Colonic mucosa (tissue), 4 donors: ENCODE measurements at regions not wholly inside any gene's neighbourhood (a gene's known extent, or its start where the extent isn't known, plus 50 kb on each side); places are given as distances from the start of the nearest gene placed in this dataset.

Experiments
- DNase-seq: peaks from one replicate; pipeline ENCODE4 v3.0.0-alpha.2; 2020
- H3K27ac ChIP-seq: fragments of 200-600 bp; one replicate; pipeline ENCODE4 v1.8.0; 2021
- H3K27me3 ChIP-seq: fragments of 200-600 bp; one replicate; pipeline ENCODE4 v1.8.0; 2021
- H3K36me3 ChIP-seq: fragments of 200-600 bp; one replicate; pipeline ENCODE4 v1.8.0; 2021
- H3K4me1 ChIP-seq: fragments of 200-600 bp; one replicate; pipeline ENCODE4 v1.8.0; 2021; ENCODE audit warnings: mild to moderate bottlenecking
- H3K4me3 ChIP-seq: fragments of 200-600 bp; one replicate; pipeline ENCODE4 v1.8.0; 2021
- H3K9ac ChIP-seq, 2 donors: one replicate each; pipeline ENCODE4 v1.7.0; 2013; ENCODE audit warnings: control low read depth in 2 of 2, low read depth in 2 of 2, low read length in 2 of 2
- H3K9me3 ChIP-seq: fragments of 200-600 bp; one replicate; pipeline ENCODE4 v1.8.0; 2021
- intact Hi-C: fragments of 100-400 bp; cut with DNase I; formaldehyde crosslinking; loops from one replicate; pipeline ENCODE4 v1.14.1; 2022
- TF ChIP-seq, protein P1 (sequence below): fragments of 200-600 bp; IDR thresholded peaks from one replicate; pipeline ENCODE4 v1.8.0; 2022; ENCODE audit warnings: antibody characterized with exemption, mild to moderate bottlenecking
- donor health status: healthy.
- donor health status: DM: no; HTN: no; CAD: no.
- donor health status: DM: no; HTN: no; CAD: no.

DNA sequence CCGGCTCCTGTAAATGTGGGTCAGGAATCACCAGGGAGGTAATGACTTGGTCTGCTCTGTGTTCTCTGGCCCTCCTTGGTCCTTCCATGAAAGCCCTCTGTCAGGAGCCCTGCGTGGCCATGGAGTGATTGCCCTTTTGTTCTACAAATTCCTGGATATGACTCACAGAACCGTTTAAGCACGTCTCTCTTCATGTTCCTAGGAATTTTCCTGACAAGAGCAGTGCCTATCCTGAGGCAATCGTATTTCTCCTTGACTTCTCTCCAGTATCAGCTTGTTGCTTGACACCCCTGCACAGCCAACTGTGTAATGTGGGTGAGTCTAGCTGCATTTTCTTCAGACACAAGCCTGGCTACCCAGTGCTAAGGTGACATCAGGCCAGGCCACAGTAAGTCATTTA, 274.3 kb upstream of the ZNF462 start:
- TF ChIP-seq, protein P1, sequence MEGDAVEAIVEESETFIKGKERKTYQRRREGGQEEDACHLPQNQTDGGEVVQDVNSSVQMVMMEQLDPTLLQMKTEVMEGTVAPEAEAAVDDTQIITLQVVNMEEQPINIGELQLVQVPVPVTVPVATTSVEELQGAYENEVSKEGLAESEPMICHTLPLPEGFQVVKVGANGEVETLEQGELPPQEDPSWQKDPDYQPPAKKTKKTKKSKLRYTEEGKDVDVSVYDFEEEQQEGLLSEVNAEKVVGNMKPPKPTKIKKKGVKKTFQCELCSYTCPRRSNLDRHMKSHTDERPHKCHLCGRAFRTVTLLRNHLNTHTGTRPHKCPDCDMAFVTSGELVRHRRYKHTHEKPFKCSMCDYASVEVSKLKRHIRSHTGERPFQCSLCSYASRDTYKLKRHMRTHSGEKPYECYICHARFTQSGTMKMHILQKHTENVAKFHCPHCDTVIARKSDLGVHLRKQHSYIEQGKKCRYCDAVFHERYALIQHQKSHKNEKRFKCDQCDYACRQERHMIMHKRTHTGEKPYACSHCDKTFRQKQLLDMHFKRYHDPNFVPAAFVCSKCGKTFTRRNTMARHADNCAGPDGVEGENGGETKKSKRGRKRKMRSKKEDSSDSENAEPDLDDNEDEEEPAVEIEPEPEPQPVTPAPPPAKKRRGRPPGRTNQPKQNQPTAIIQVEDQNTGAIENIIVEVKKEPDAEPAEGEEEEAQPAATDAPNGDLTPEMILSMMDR, result no peak
- Histone ChIP-seq H3K9ac (no peak overlapping the region), H3K27me3 (no peaks in the 10 kb centered on the region), H3K4me3 (no peak overlapping the region), H3K36me3 (no peaks in the 10 kb centered on the region), H3K9me3 (no peaks in the 10 kb centered on the region), H3K4me1 (no peaks in the 10 kb centered on the region), H3K27ac (no peak overlapping the region)
- no peak for DNase-seq
- intact Hi-C loops, result no loop called here

DNA sequence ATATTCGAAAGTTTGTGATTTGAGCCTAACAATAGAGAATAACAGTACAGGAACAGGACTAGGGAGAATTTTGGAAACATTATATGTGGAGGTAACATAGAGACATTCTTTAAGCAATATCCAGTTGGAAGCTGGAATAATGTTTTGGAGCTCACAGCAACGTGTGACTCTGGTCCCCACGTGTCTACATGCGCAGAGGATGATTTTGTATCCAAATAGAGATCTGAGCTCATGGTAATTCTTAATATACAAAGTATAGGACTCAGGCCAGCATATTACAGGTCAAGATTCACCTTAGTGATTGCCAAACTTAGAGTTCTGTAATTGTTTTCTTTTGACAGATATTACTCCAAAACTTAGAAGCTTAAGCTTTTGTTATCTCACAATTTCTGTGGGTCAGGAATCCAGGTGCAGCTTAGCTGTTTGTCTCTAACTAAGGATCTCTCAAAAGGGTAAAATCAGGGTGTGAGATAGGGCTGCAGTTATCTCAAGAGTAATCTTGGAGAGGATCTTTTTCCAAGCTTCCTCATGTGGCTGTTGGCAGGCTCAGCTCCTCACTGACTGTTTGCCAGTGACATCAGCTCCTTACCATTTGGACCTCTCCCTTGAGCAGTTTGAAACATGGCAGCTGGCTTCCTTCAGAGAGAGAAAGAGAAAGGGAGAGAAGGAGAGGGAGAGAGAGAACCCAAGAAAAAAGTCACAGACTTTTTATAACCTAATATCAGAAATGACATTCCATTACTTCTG, 272.0 kb upstream of the ZNF462 start:
- DNase-seq, result no peak
- Histone ChIP-seq H3K9me3 (no peaks in the 10 kb centered on the region), H3K27ac (no peak overlapping the region), H3K9ac (no peak overlapping the region), H3K36me3 (no peaks in the 10 kb centered on the region), H3K4me1 (no peaks in the 10 kb centered on the region), H3K27me3 (no peaks in the 10 kb centered on the region), H3K4me3 (no peak overlapping the region)
- TF ChIP-seq, protein P1, result no peak
- intact Hi-C loops, result no loop called here

DNA sequence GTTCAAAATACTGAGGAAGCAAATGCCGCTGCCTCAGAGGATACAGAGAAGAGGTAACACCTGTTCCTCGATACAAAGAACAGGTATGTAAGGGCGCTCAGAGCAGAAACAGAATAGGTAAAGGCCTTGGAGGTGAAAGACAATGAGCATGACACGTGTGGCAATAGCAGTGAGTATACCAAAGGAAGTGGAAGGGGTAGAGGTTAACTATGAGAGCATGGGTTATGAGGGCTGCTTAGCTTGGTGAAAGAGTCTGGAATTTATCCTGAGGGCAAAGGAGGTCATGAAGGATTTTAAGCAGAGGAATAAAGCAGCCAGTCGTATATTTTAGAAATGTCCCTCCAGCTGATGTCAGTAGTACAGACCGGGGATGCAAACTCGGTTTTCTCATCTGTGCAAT, 269.8 kb upstream of the ZNF462 start:
- Histone ChIP-seq H3K9ac (no peak overlapping the region), H3K27me3 (no peaks in the 10 kb centered on the region), H3K36me3 (no peaks in the 10 kb centered on the region), H3K4me1 (no peaks in the 10 kb centered on the region), H3K27ac (no peak overlapping the region), H3K4me3 (no peak overlapping the region), H3K9me3 (no peaks in the 10 kb centered on the region)
- TF ChIP-seq, protein P1, result no peak
- DNase-seq, result no peak
- intact Hi-C loops, result no loop called here

DNA sequence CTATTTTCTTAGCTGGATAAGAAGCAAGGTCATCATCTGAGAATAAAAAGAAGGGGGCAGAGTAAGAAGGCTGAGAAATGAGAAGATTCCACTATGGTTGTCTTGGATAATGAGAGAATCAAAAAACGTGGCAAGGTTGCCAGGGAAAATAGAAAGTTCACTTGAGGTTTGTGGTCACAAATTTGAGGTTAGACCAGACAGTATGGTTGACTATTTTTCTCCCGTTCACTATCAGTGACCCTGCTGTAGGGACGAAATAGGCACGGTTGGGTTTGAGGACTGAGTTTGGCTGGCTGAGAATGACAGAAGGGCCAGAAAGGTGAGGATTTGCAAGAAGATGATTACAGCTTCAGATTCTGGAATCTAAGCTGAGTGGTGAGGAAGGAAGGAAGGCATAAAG, 266.0 kb upstream of the ZNF462 start:
- Histone ChIP-seq H3K27me3 (no peaks in the 10 kb centered on the region), H3K9ac (no peak overlapping the region), H3K36me3 (no peaks in the 10 kb centered on the region), H3K9me3 (no peaks in the 10 kb centered on the region), H3K27ac (no peak overlapping the region), H3K4me1 (no peaks in the 10 kb centered on the region), H3K4me3 (no peak overlapping the region)
- DNase-seq, result no peak
- TF ChIP-seq, protein P1, result no peak
- intact Hi-C loops, result no loop called here

DNA sequence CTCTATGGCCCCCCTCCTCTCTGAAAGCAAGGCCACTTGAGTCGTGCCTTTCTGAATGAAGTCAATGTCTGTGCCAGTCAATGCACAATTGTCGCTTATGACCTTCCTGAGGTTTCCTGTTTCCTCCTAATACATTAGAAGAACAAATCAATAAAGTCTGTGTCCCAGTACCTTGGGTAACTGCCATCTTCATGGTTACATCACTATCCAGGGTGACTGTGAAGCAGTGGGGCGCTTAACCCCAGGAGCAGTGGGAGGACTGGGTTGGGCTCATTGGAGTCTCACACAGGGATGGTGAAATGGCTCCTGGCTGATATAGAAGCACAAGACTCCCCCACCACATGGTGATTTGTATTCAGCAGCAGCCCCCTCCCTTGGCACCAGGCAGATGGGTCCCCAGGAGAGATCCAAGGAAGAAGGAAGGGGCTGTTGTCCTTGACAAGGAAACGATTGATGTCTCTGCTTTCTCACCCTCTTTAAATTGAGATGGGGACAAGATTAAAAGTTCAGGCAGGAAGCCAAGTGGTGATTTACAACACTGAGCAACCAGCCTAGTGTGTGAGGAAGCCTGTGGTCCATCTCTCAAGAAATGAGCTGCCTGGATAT, 261.9 kb upstream of the ZNF462 start:
- TF ChIP-seq, protein P1, result no peak
- DNase-seq, result no peak
- no peaks in the 10 kb centered on the region for H3K9me3 ChIP-seq
- H3K4me1 ChIP-seq, result no peaks in the 10 kb centered on the region
- H3K9ac ChIP-seq, result no peak overlapping the region
- no peaks in the 10 kb centered on the region for H3K36me3 ChIP-seq
- no peak overlapping the region for H3K27ac ChIP-seq
- H3K4me3 ChIP-seq, result no peak overlapping the region
- intact Hi-C loops, result no loop called here
- no peaks in the 10 kb centered on the region for H3K27me3 ChIP-seq
